Coronary artery (tissue), 2 donors: ENCODE measurements at regions not wholly inside any gene's neighbourhood (a gene's known extent, or its start where the extent isn't known, plus 50 kb on each side); places are given as distances from the start of the nearest gene placed in this dataset.

Experiments used
- DNase-seq: peaks from one replicate; pipeline ENCODE4 v3.0.0-alpha.2; 2017; ENCODE audit warnings: low spot score
- H3K27ac ChIP-seq, 2 donors: fragments of 200-600 bp; sonication (generic); one replicate each; pipeline ENCODE4 v1.5.1; 2016 to 2019
- H3K4me3 ChIP-seq: fragments of 200-600 bp; sonication (generic); 2 replicates; pipeline ENCODE4 v1.5.1; 2016; ENCODE audit warnings: mild to moderate bottlenecking, moderate library complexity
- TF ChIP-seq, protein P1 (sequence below): fragments of 200-600 bp; sonication (generic); IDR thresholded peaks from one replicate; pipeline ENCODE4 v1.5.1; 2019; ENCODE audit warnings: antibody characterized with exemption

DNA sequence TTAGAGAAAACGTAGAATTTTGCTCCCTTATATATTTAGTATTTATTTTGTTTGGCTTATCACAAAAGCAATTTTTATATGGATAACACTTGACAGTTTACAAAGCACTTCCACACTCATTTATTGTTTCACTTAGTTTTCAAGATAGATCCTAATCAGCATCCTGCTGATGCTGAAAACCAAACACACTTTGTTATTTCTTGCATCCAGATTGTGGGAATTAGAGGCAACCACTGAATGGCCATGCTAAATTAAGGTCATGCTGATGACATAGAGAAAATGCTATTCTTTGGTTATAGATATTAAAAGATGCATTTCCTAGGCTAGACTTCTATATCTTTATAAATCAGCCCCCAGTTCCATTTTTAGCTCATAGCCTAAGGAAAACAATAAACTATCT lies 474.1 kb upstream of the KCNMB2 start:
- H3K27ac ChIP-seq = no peak overlapping the region
- H3K4me3 ChIP-seq = no peak overlapping the region
- TF ChIP-seq, protein P1, sequence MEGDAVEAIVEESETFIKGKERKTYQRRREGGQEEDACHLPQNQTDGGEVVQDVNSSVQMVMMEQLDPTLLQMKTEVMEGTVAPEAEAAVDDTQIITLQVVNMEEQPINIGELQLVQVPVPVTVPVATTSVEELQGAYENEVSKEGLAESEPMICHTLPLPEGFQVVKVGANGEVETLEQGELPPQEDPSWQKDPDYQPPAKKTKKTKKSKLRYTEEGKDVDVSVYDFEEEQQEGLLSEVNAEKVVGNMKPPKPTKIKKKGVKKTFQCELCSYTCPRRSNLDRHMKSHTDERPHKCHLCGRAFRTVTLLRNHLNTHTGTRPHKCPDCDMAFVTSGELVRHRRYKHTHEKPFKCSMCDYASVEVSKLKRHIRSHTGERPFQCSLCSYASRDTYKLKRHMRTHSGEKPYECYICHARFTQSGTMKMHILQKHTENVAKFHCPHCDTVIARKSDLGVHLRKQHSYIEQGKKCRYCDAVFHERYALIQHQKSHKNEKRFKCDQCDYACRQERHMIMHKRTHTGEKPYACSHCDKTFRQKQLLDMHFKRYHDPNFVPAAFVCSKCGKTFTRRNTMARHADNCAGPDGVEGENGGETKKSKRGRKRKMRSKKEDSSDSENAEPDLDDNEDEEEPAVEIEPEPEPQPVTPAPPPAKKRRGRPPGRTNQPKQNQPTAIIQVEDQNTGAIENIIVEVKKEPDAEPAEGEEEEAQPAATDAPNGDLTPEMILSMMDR = no peak
- DNase-seq = no peak

DNA sequence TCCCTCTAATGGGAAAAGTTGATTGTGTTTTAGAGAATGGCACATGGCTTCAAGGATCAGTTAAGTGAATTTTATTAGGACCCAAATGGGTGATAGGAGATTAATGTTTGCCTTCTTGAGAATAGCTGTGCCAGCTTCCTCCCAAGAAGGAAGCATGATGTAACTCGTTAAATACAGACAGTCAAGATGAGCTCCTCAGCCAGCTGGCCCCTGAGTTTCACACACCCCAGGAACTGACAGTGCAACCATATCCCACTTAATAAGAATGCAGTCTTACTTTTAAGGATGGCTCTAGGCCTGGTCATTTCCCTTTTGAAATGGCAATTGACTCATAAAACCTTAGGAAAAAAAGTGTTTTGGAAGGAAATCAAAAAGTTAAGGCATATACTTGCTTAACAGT lies 472.8 kb upstream of the KCNMB2 start:
- H3K27ac ChIP-seq = peak overlapping the region in 1 of 2 donors; percentile 28
- DNase-seq = no peak

DNA sequence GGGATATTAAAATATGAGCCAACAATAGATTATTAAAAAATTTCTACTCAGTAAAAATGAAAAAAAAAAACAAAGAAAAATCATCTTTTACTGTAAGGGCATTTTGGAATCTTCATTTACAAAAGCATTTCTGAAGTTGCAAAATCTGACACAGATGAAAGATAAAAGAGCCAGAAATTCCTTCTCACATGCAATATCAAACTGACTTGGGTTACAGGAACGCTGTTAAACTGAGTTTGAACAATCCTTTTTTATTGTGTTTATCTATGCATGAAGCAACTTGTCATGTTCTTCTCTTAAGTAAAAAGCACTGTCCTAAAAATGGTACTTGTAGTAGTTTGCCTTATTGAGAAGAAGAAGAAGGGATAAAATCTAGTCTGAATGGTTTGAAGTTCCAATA lies 468.5 kb upstream of the KCNMB2 start:
- TF ChIP-seq, protein P1 = no peak
- no peak for DNase-seq
- H3K27ac ChIP-seq = no peak overlapping the region

More for the DNA sequence above, 472.8 kb upstream of the KCNMB2 start:
- H3K4me3 ChIP-seq = no peak overlapping the region
- TF ChIP-seq, protein P1 = no peak

DNA sequence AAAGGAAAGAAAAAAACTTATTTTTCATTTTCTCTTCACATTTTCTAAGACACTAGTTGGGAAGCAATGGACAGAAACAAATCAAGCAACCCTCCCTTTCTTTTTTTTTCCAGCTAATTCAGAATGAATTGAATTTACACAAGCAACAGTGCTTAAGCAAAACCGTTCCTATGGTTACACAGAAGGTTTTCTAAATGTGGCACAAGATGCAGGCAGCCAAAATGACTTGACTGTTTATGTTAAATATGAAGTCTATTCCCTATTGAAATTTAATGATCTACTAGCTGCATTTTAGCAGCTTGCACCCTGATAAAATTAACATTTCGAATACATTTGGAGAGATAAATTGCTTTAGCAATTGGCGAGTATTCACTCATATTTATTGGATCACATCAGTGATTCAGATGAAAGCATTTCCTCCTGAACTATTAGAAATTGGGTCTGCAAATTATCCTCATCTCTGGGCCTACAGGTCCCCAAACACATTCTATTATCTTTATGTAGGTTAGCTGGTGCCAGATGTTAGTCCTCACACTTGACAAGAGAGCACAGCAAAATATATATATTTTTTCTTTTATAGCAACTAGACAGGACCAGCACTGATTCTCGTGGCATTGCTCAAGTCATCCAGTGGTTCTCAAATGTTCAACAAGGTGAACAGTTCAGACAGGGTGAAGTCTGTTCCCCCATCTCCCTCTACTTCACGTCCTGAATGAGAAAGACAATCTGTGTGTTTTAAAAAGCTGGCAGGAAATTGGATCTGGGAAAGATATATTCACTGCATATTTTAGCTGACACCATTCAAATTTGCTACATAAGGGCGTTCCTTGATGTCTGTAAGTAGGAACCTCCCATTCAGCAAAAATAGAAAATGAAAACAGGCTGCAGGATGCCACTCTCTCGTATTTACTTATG lies 463.6 kb upstream of the KCNMB2 start:
- DNase-seq = no peak
- no peak overlapping the region for H3K4me3 ChIP-seq
- H3K27ac ChIP-seq = no peak overlapping the region
- TF ChIP-seq, protein P1 = no peak

More for the DNA sequence above, 468.5 kb upstream of the KCNMB2 start:
- H3K4me3 ChIP-seq = no peak overlapping the region

DNA sequence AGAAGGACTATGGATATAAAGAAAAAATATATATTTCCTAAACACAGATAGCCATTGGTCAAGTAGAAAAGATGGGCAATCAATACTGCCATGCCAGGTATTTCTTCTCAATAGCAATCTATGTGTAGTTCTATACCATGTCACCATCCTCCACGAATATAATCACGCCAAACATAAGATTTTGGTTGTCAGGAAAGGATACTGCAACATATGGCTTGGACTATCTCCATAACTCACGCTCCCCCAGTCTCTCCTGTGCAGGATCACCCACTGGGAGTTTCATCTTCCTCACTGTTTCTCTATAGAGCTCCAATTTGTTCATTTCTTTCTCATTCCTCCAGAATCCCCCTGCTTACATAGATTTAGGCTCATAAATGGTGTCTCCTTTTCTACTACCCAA lies 462.9 kb upstream of the KCNMB2 start:
- TF ChIP-seq, protein P1 = no peak
- no peak overlapping the region for H3K27ac ChIP-seq
- H3K4me3 ChIP-seq = no peak overlapping the region
- no peak for DNase-seq

DNA sequence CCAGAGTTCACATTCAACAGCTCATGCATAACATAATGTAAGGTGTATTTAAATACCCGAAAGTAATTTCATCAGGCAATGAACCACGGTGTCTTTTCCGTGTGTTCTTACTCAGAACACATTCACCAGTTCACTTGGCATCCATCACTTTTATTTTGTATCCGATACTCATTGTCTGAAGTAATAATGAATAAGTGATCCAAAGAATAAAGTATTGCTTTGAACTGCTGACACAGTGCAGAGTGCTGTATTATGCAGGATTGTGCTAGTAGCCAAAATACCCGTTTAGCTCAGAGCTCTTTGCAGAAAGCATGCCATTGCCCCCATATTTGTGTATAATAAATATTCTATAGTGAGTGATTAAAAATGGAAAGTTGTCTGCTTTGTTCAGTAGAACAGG lies 460.9 kb upstream of the KCNMB2 start:
- H3K27ac ChIP-seq = no peak overlapping the region
- TF ChIP-seq, protein P1 = no peak
- H3K4me3 ChIP-seq = no peak overlapping the region
- DNase-seq = no peak

DNA sequence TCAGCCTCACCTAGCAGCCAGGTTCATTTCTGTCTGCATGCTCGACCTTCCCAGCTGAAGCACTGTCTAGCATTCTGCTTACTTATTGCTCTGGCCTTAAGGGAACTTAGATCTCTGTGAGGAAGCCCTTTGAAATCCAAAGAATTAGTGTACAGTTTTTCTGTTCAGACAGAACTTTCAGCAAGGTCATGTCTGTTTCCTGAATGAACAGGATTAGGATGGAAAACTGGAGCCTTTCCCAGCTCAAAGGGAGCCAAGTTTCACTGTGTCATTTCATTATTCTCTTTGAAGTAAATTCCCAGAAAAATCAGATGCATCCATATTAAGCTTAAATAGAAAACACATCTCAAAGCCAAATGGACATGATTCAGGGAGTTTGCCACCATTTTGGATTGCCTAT lies 457.3 kb upstream of the KCNMB2 start:
- TF ChIP-seq, protein P1 = no peak
- H3K27ac ChIP-seq = peak overlapping the region in 1 of 2 donors; percentile 71
- no peak overlapping the region for H3K4me3 ChIP-seq
- DNase-seq = no peak
